Pons (tissue), 1 donor: ENCODE measurements at regions not wholly inside any gene's neighbourhood (a gene's known extent, or its start where the extent isn't known, plus 50 kb on each side); places are given as distances from the start of the nearest gene placed in this dataset.

ENCODE experiments used
- DNase-seq: peaks from one replicate; pipeline ENCODE4 v3.0.0-alpha.2; 2016; ENCODE audit warnings: low spot score

GRCh38 chr18:73787316-73787715, 360.3 kb downstream of the FBXO15 start:
- DNase-seq, result no peak

DNA sequence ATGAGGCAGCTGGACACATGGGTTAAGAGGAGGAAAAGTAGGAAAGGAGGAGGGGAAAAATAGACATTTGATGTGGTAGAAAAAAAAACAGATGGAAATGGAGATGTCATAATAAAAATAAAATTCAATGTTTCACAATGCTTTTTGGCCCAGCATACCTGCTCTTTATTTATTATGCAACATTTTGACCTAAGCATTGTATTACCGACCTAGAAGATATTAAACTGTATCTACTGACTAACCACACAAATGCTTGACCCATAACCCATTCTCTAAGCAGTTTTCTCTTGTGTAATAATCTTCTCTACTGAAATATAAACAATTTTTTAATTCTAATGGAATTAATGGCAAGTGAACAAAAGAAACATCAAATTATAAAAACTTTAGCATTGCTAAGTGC, 362.3 kb downstream of the FBXO15 start:
- no peak for DNase-seq

- no peak for DNase-seq
Measured at GRCh38 chr18:73784853-73785252, 362.8 kb downstream of the FBXO15 start.

DNA sequence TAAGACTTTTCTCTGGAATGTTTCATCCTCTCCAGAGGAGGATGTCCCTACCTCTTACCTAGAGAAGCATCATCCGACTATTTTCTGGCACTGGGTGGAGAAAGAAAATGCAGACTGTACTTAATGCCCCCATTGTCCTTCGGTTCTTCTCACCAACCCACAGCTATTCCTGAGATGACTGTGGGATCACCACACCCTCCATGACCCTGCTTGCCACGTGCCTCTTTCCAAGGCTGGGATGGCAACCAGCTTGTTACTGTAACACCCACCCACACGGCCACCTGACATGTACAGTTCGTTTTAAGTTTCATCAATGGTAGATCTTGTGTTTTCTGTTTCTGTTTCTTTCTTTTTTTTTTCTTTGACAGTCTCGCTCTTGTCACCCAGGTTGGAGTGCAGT, 365.2 kb downstream of the FBXO15 start:
- DNase-seq, result no peak

DNA sequence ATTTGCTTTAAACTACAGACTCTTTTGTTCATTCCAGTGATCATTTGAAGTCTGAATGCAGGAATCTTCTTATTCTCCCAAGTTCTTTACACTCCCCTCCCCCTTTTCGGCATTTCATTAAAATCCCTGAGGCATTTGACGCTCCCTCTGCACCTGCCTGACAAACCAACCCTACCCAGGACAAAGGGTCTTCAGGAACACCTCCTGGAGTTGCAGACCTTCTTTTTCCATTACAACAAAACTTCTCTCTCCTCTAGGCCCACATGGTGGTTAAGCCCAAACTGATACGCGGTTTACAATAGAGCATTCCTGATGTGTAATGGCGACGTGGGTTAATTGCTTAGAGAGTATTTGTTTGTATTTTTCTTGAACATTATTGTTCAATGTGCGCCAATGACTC, 367.4 kb downstream of the FBXO15 start:
- DNase-seq, result no peak

DNA sequence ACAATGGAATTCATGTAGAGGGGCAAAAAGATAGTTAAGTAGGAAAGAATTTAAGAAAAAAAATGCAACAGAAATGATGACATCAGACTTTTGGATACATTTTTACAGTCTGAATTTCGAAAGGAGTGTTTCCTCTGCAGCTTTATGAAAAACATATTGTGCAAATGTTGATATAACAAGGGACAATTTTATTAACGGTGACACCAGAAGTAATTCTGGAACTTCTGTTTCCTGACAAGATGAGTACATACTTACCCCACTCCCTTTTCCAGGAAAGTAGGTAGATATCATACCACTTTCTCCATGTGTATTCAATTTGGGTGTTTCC, 369.6 kb downstream of the FBXO15 start:
- DNase-seq, result no peak

GRCh38 chr18:73777356-73778031, 370.1 kb downstream of the FBXO15 start:
- DNase-seq, result no peak

GRCh38 chr18:73774811-73775509, 372.7 kb downstream of the FBXO15 start:
- DNase-seq, result no peak

- no peak for DNase-seq
Measured at GRCh38 chr18:73768043-73768442, 379.6 kb downstream of the FBXO15 start.

GRCh38 chr18:73766910-73767515, 380.6 kb downstream of the FBXO15 start:
- no peak for DNase-seq

GRCh38 chr18:73758446-73758845, 389.2 kb downstream of the FBXO15 start:
- no peak for DNase-seq

- DNase-seq, result no peak
Measured at GRCh38 chr18:73756256-73757091, 391.2 kb downstream of the FBXO15 start.

GRCh38 chr18:73752965-73753364, 394.7 kb downstream of the FBXO15 start:
- no peak for DNase-seq

DNA sequence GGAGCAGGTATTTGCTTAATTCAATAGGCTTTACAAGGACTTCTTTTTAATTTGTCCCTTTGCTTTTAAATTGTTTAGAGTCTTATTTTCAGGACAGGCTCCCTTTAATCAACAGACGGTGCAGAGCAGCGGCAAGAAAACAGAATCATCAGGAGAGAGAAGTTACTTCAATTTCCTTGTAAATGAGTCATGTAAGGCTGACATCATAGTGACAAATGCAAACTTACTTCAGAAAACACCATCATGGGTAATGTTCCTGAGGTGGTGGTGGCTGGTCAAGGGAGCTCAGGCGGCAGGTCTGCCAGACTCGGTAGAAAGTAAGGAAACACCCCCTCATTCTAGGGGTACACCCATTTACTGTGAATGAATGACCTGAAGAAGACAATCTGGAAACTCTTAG, 395.1 kb downstream of the FBXO15 start:
- no peak for DNase-seq

GRCh38 chr18:73750052-73750451, 397.6 kb downstream of the FBXO15 start:
- no peak for DNase-seq

DNA sequence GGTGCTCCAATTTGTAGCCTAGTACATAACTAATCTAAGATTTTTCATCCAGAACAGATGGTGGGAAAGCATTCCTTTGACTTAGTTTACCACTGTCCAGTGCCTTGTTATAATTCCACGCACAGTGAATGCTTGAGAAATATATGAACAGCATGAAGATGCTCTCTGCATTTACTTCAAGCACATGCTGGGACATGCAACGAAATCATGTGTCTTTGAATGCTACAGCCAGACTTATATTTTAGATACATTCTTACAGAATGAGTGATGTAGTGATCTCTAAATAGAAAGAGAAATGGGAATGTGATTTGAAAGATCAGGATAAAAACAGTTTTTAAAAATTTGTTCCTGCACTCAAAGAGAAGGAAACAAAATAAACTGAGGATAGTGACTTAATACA, 398.3 kb downstream of the FBXO15 start:
- DNase-seq, result no peak

- DNase-seq, result peak; percentile 9
Measured at GRCh38 chr18:73748731-73749130, 398.9 kb downstream of the FBXO15 start.

DNA sequence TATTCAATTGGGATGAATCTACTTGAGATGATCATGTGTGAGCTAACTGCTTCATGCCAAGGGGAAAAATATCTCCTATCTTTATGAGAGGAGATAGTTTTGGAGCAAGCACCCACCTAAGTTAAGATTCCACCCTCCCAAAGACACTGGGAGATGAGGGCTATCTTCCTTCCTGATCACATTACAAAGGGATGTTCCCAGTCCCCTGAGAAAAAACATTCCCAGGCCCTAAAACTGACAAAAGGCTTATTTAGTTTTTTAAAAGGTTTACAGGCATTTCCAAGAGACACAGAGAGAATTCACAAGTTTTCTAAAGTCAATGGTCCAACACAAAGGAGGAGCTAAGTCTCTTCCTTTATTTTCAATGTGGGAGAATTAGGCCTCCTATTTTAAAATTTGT, 401.5 kb downstream of the FBXO15 start:
- no peak for DNase-seq

GRCh38 chr18:73742957-73743356, 404.7 kb downstream of the FBXO15 start:
- DNase-seq, result no peak

DNA sequence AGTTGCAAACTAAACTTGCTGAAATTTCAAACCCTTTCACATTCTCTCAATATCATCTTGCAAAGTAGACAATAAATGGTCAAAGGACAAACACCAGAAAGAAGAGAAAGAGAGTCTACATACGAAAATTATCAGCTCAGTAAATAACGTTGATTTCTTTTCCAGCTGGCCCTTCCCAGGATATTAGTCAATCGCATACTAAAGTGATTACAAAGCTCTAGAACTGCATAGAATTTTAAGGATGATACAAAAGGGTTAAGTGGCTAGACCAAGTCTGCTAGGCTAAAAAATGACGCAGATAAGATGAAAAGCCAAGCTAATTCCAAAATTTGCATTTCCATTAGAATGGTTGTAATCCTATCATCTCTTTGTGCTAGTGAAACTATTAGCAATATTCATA, 405.7 kb downstream of the FBXO15 start:
- DNase-seq, result no peak

- no peak for DNase-seq
Measured at GRCh38 chr18:73739098-73739497, 408.5 kb downstream of the FBXO15 start.

- no peak for DNase-seq
Measured at GRCh38 chr18:73737990-73738389, 409.6 kb downstream of the FBXO15 start.

- DNase-seq, result no peak
Measured at GRCh38 chr18:73735836-73736235, 411.8 kb downstream of the FBXO15 start.
